Stimulated activated CD4-positive, alpha-beta T cell treated with anti-CD3 and anti-CD28 coated beads, Interleukin-4, amount 100 ng/mL, for 24 hours (primary cell): ENCODE measurements at regions not wholly inside any gene's neighbourhood (a gene's known extent, or its start where the extent isn't known, plus 50 kb on each side); places are given as distances from the start of the nearest gene placed in this dataset.
"Not testable (repeated sequence)": the region's sequence is repeated elsewhere in the genome, so short reads cannot be mapped to it uniquely, and the experiment has no call there.

ENCODE experiments used
- DNase-seq: peaks from one replicate; pipeline ENCODE4 v3.0.0-alpha.2; 2020

- no peak for DNase-seq
Observed at GRCh38 chr12:96085475-96085874, 50.1 kb upstream of the LTA4H start.

- not testable (repeated sequence) for DNase-seq
Observed at GRCh38 chr12:96086190-96086589, 50.8 kb upstream of the LTA4H start.

- no peak for DNase-seq
Observed at GRCh38 chr12:96091833-96092232, 56.4 kb upstream of the LTA4H start.

- DNase-seq, result no peak
Observed at GRCh38 chr12:96093543-96094196, 58.3 kb upstream of the LTA4H start.

GRCh38 chr12:96094201-96094600, 58.8 kb upstream of the LTA4H start:
- no peak for DNase-seq

GRCh38 chr12:96098631-96099030, 63.2 kb upstream of the LTA4H start:
- DNase-seq, result no peak

GRCh38 chr12:96099421-96099820, 64.0 kb upstream of the LTA4H start:
- no peak for DNase-seq

GRCh38 chr12:96099986-96100385, 64.6 kb upstream of the LTA4H start:
- no peak for DNase-seq

GRCh38 chr12:96101806-96102205, 66.4 kb upstream of the LTA4H start:
- no peak for DNase-seq

GRCh38 chr12:96103067-96103644, 67.8 kb upstream of the LTA4H start:
- no peak for DNase-seq

- no peak for DNase-seq
Observed at GRCh38 chr12:96104566-96104965, 69.2 kb upstream of the LTA4H start.

GRCh38 chr12:96106137-96106536, 70.8 kb upstream of the LTA4H start:
- DNase-seq, result no peak

- no peak for DNase-seq
Observed at GRCh38 chr12:96107236-96107635, 71.8 kb upstream of the LTA4H start.

- peak; percentile 18 for DNase-seq
Observed at GRCh38 chr12:96108321-96108720, 72.9 kb upstream of the LTA4H start.

- DNase-seq, result not testable (repeated sequence)
Observed at GRCh38 chr12:96108941-96109340, 73.6 kb upstream of the LTA4H start.

- DNase-seq, result no peak
Observed at GRCh38 chr12:96112733-96113132, 77.3 kb upstream of the LTA4H start.

- DNase-seq, result no peak
Observed at GRCh38 chr12:96117460-96117859, 76.7 kb upstream of the ELK3 start.

- DNase-seq, result no peak
Observed at GRCh38 chr12:96120359-96121100, 73.6 kb upstream of the ELK3 start.

GRCh38 chr12:96121271-96121711, 72.9 kb upstream of the ELK3 start:
- no peak for DNase-seq

GRCh38 chr12:96128292-96128691, 65.9 kb upstream of the ELK3 start:
- DNase-seq, result not testable (repeated sequence)

GRCh38 chr12:96130396-96131059, 63.6 kb upstream of the ELK3 start:
- DNase-seq, result no peak

- no peak for DNase-seq
Observed at GRCh38 chr12:96131230-96131788, 62.9 kb upstream of the ELK3 start.

GRCh38 chr12:96132819-96133218, 61.4 kb upstream of the ELK3 start:
- no peak for DNase-seq
